ENCODE measurements at regions not wholly inside any gene's neighbourhood (a gene's known extent, or its start where the extent isn't known, plus 50 kb on each side); places are given as distances from the start of the nearest gene placed in this dataset.

- Histone ChIP-seq H3K4me3 (no peak overlapping the region), H3K9me3 (ENCODE audit: low read depth) (no peaks in the 10 kb centered on the region), H3K27me3 (no peaks in the 10 kb centered on the region), H3K4me1 (ENCODE audit: low read depth) (no peaks in the 10 kb centered on the region), H3K27ac (no peak overlapping the region), H3K36me3 (no peaks in the 10 kb centered on the region)
- no peak for TF ChIP-seq CTCF (IDR thresholded peaks at IDR 0.05; ENCODE audit: low read depth, low read length)
- no peak for DNase-seq (ENCODE audit: low read depth in 1 of 2, low spot score in 1 of 2)
These were observed 206.5 kb upstream of the ZFP42 start for GRCh38 chr4:187789078-187789477.

- H3K4me3 ChIP-seq: no peak overlapping the region
- TF ChIP-seq CTCF (IDR thresholded peaks at IDR 0.05; ENCODE audit: low read depth, low read length): no peak
- no peaks in the 10 kb centered on the region for H3K27me3 ChIP-seq
- no peaks in the 10 kb centered on the region for H3K9me3 ChIP-seq (ENCODE audit: low read depth)
- no peak overlapping the region for H3K27ac ChIP-seq
- no peak for DNase-seq (ENCODE audit: low read depth in 1 of 2, low spot score in 1 of 2)
- H3K36me3 ChIP-seq: no peaks in the 10 kb centered on the region
- H3K4me1 ChIP-seq (ENCODE audit: low read depth): no peaks in the 10 kb centered on the region
These were observed 199.8 kb upstream of the ZFP42 start for GRCh38 chr4:187795737-187796136.

GRCh38 chr4:187798385-187798784 lies 197.2 kb upstream of the ZFP42 start:
- Histone ChIP-seq H3K36me3 (no peaks in the 10 kb centered on the region), H3K4me1 (ENCODE audit: low read depth) (no peaks in the 10 kb centered on the region), H3K27ac (no peak overlapping the region), H3K27me3 (no peaks in the 10 kb centered on the region), H3K9me3 (ENCODE audit: low read depth) (no peaks in the 10 kb centered on the region), H3K4me3 (no peak overlapping the region)
- no peak for DNase-seq (ENCODE audit: low read depth in 1 of 2, low spot score in 1 of 2)
- TF ChIP-seq CTCF (IDR thresholded peaks at IDR 0.05; ENCODE audit: low read depth, low read length): no peak

- Histone ChIP-seq H3K27ac (no peak overlapping the region), H3K27me3 (no peaks in the 10 kb centered on the region), H3K4me3 (no peak overlapping the region), H3K9me3 (ENCODE audit: low read depth) (no peaks in the 10 kb centered on the region), H3K36me3 (no peaks in the 10 kb centered on the region), H3K4me1 (ENCODE audit: low read depth) (no peaks in the 10 kb centered on the region)
- no peak for DNase-seq (ENCODE audit: low read depth in 1 of 2, low spot score in 1 of 2)
- TF ChIP-seq CTCF (IDR thresholded peaks at IDR 0.05; ENCODE audit: low read depth, low read length): no peak
These were observed 195.8 kb upstream of the ZFP42 start for GRCh38 chr4:187799735-187800134.

- Histone ChIP-seq H3K9me3 (ENCODE audit: low read depth) (no peaks in the 10 kb centered on the region), H3K4me1 (ENCODE audit: low read depth) (peaks cover 3% of the 10 kb centered on the region), H3K27me3 (no peaks in the 10 kb centered on the region), H3K4me3 (no peak overlapping the region), H3K27ac (no peak overlapping the region), H3K36me3 (no peaks in the 10 kb centered on the region)
- TF ChIP-seq CTCF (IDR thresholded peaks at IDR 0.05; ENCODE audit: low read depth, low read length): no peak
- no peak for DNase-seq (ENCODE audit: low read depth in 1 of 2, low spot score in 1 of 2)
These were observed 184.0 kb upstream of the ZFP42 start for GRCh38 chr4:187811591-187811990.
